ENCODE measurements at regions not wholly inside any gene's neighbourhood (a gene's known extent, or its start where the extent isn't known, plus 50 kb on each side); places are given as distances from the start of the nearest gene placed in this dataset.

DNA sequence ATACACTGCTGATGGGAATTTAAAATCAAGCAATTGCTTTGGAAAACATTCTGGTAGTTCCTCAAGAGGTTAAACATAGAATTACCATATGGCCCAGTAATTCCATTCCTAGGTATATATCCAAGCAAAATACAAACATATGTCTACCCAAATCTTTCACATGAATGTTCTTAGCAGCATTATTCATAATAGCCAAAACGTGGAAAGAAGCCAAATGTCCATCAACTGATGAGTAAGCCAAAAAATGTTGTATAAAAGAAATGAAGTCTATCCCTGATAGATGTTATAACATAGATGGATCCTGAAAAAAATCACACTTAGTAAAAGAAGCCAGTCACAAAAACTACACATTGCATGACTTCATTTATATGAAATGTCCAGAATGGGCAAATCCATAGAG is 893.0 kb downstream of the SORCS3 start:
- no peak overlapping the region for H3K27ac ChIP-seq (ENCODE audit: insufficient read depth, low read length)
- ChIA-PET POLR2A (ENCODE audit: unreplicated experiment) (no interaction called here), CTCF (no interaction called here)
- no peak overlapping the region for H4K8ac ChIP-seq (ENCODE audit: low read depth in 2 of 2, low read length in 2 of 2)
- no peak for DNase-seq
- H2BK15ac ChIP-seq (ENCODE audit: low read depth, low read length): no peak overlapping the region
- no peaks in the 10 kb centered on the region for H4K20me1 ChIP-seq (ENCODE audit: insufficient read depth, low read length)
- no peak overlapping the region for H3K9ac ChIP-seq (ENCODE audit: low read depth, low read length)
- H2AK5ac ChIP-seq (ENCODE audit: low read depth, low read length): no peak overlapping the region
- TF ChIP-seq POLR2A (IDR thresholded peaks at IDR 0.05; ENCODE audit: low read depth, low read length): no peak
- no peak for TF ChIP-seq RAD21 (IDR thresholded peaks at IDR 0.05; ENCODE audit: low read length)
- no peak for TF ChIP-seq SMC3 (IDR thresholded peaks at IDR 0.05; ENCODE audit: low read depth, low read length)
- TF ChIP-seq, protein P1, sequence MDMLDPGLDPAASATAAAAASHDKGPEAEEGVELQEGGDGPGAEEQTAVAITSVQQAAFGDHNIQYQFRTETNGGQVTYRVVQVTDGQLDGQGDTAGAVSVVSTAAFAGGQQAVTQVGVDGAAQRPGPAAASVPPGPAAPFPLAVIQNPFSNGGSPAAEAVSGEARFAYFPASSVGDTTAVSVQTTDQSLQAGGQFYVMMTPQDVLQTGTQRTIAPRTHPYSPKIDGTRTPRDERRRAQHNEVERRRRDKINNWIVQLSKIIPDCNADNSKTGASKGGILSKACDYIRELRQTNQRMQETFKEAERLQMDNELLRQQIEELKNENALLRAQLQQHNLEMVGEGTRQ (IDR thresholded peaks at IDR 0.05; ENCODE audit: low read depth, low read length): no peak
- no peak for TF ChIP-seq MAZ (IDR thresholded peaks at IDR 0.05; ENCODE audit: borderline replicate concordance, low read depth, low read length)
- TF ChIP-seq BHLHE40 (IDR thresholded peaks at IDR 0.05; ENCODE audit: low read depth, low read length): no peak
- TF ChIP-seq, protein P2, sequence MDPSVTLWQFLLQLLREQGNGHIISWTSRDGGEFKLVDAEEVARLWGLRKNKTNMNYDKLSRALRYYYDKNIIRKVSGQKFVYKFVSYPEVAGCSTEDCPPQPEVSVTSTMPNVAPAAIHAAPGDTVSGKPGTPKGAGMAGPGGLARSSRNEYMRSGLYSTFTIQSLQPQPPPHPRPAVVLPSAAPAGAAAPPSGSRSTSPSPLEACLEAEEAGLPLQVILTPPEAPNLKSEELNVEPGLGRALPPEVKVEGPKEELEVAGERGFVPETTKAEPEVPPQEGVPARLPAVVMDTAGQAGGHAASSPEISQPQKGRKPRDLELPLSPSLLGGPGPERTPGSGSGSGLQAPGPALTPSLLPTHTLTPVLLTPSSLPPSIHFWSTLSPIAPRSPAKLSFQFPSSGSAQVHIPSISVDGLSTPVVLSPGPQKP (IDR thresholded peaks at IDR 0.05; ENCODE audit: borderline replicate concordance, low read depth, low read length): no peak
- TF ChIP-seq, protein P3, sequence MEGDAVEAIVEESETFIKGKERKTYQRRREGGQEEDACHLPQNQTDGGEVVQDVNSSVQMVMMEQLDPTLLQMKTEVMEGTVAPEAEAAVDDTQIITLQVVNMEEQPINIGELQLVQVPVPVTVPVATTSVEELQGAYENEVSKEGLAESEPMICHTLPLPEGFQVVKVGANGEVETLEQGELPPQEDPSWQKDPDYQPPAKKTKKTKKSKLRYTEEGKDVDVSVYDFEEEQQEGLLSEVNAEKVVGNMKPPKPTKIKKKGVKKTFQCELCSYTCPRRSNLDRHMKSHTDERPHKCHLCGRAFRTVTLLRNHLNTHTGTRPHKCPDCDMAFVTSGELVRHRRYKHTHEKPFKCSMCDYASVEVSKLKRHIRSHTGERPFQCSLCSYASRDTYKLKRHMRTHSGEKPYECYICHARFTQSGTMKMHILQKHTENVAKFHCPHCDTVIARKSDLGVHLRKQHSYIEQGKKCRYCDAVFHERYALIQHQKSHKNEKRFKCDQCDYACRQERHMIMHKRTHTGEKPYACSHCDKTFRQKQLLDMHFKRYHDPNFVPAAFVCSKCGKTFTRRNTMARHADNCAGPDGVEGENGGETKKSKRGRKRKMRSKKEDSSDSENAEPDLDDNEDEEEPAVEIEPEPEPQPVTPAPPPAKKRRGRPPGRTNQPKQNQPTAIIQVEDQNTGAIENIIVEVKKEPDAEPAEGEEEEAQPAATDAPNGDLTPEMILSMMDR (conservative IDR thresholded peaks at IDR 0.05; ENCODE audit: low read depth, low read length): no peak
- no peak for TF ChIP-seq CEBPB (IDR thresholded peaks at IDR 0.05; ENCODE audit: low read depth, low read length)
- no peak overlapping the region for H3K56ac ChIP-seq (ENCODE audit: extremely low read depth, insufficient read depth, low read length)
- H2AK9ac ChIP-seq (replicated peaks; ENCODE audit: low read depth, low read length, poor library complexity): no peak overlapping the region
- H2BK120ac ChIP-seq (ENCODE audit: low read depth, low read length): no peak overlapping the region
- in situ Hi-C loops (cut with MboI; ENCODE audit: low sequenced_read_pairs): no loop called here
- H2BK20ac ChIP-seq (ENCODE audit: low read depth, low read length): no peak overlapping the region
- H3K4ac ChIP-seq (ENCODE audit: low read depth, low read length): no peak overlapping the region
- H3K23ac ChIP-seq (ENCODE audit: low read depth, low read length): no peak overlapping the region
- H3K79me1 ChIP-seq (ENCODE audit: low read depth in 1 of 2, low read length in 2 of 2): no peaks in the 10 kb centered on the region
- no peak overlapping the region for H4K5ac ChIP-seq (ENCODE audit: low read depth, low read length)
- intact Hi-C loops (cut with micrococcal nuclease): no loop called here
- no peaks in the 10 kb centered on the region for H3K36me3 ChIP-seq (ENCODE audit: control insufficient read depth, insufficient read depth, low read length)
- no peak overlapping the region for H3K18ac ChIP-seq (ENCODE audit: low read depth, low read length)
- H3K4me1 ChIP-seq (ENCODE audit: control insufficient read depth, insufficient read depth, low read length): no peaks in the 10 kb centered on the region
- H3K9me1 ChIP-seq (ENCODE audit: insufficient read depth, low read length): no peaks in the 10 kb centered on the region
- ATAC-seq (ENCODE audit: low read depth): no peak
- no peak overlapping the region for H2BK5ac ChIP-seq (ENCODE audit: low read depth, low read length, poor library complexity, severe bottlenecking)
- no peaks in the 10 kb centered on the region for H3K27me3 ChIP-seq (ENCODE audit: control insufficient read depth, insufficient read depth, low read length)
- no peak overlapping the region for H3K4me3 ChIP-seq (ENCODE audit: insufficient read depth, low read depth, low read length)
- H3K4me2 ChIP-seq (ENCODE audit: low read depth, low read length): no peak overlapping the region
- WGBS, 2 experiments (ENCODE audit: extremely low coverage in 2 of 2, insufficient read length in 1 of 2): no CpG with 5 or more reads among the region's 1 CpG
- no peak overlapping the region for H4K91ac ChIP-seq (ENCODE audit: insufficient read depth, low read depth, low read length)
- peaks cover 6% of the 10 kb centered on the region for H3K9me3 ChIP-seq (ENCODE audit: control insufficient read depth, insufficient read depth, low read length)
- dilution Hi-C loops (cut with HindIII; ENCODE audit: low sequenced_read_pairs, unreplicated experiment): no loop called here
- BruUV-seq (replicated peaks): no TSS peak
- no peak overlapping the region for H2AFZ ChIP-seq (replicated peaks; ENCODE audit: low read length, poor library complexity)
- no peak overlapping the region for H3K14ac ChIP-seq (replicated peaks; ENCODE audit: low read depth, low read length)
